HL-60 (cell line): ENCODE measurements at regions not wholly inside any gene's neighbourhood (a gene's known extent, or its start where the extent isn't known, plus 50 kb on each side); places are given as distances from the start of the nearest gene placed in this dataset.

ENCODE experiments used
- DNase-seq, 2 experiments: peaks; one replicate each; pipeline ENCODE4 v3.0.0-alpha.2; 2010 to 2020; ENCODE audit warnings: low read depth in 1 of 2, low spot score in 1 of 2
- H3K27ac ChIP-seq: fragments of 250-450 bp; sonication (Bioruptor Pico); replicated peaks from 2 replicates; pipeline ENCODE4 v1.5.1; 2020; ENCODE audit warnings: mild to moderate bottlenecking, moderate library complexity
- H3K27me3 ChIP-seq: fragments of 250-450 bp; sonication (Bioruptor Pico); 2 replicates; pipeline ENCODE4 v1.5.1; 2021; ENCODE audit warnings: mild to moderate bottlenecking, moderate library complexity; ENCODE audit not compliant: insufficient read depth, poor library complexity, severe bottlenecking
- H3K4me3 ChIP-seq: replicated peaks from 2 replicates; pipeline ENCODE4 v1.5.1; 2011; ENCODE audit warnings: mild to moderate bottlenecking, control low read depth, low read length; ENCODE audit not compliant: insufficient read depth
- GABPA ChIP-seq: IDR thresholded peaks from 2 replicates; pipeline ENCODE4 v1.6.1; 2012; ENCODE audit warnings: low read depth
- POLR2AphosphoS5 ChIP-seq: IDR thresholded peaks from 2 replicates; pipeline ENCODE4 v1.6.1; 2012; ENCODE audit warnings: low read depth
- SPI1 ChIP-seq: IDR thresholded peaks from 2 replicates; pipeline ENCODE4 v1.6.1; 2012; ENCODE audit warnings: low read depth, mild to moderate bottlenecking, borderline replicate concordance
- TF ChIP-seq, protein P1 (sequence below): IDR thresholded peaks from 2 replicates; pipeline ENCODE4 v1.6.1; 2012; ENCODE audit warnings: low read depth; ENCODE audit not compliant: insufficient replicate concordance
- TF ChIP-seq, protein P2 (sequence below): IDR thresholded peaks from one replicate; pipeline ENCODE4 v1.5.1; 2011; ENCODE audit warnings: low read length, control low read depth, inconsistent platforms; ENCODE audit not compliant: insufficient read depth

DNA sequence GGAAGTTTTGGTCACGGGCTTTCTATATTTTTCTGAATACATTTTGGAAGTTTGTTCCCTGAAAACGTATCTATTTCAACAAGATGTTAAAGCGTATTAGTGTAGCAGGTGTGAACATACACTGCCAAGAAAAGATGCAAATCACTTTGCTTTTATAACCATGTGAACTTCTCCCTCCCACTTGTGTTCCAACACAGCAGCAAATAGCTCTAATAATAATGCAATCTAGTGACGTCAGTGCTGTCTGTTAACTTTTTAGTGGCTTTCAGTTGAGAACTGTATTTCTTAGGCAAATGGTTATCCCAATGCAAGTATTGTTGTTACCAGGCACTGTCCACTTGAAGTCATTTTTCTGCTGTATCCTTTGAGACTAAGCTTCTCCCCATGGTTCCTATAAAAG, 188.4 kb upstream of the IGFBP3 start:
- DNase-seq: no peak
- H3K4me3 ChIP-seq: no peak overlapping the region
- no peak overlapping the region for H3K27ac ChIP-seq
- no peaks in the 10 kb centered on the region for H3K27me3 ChIP-seq
- TF ChIP-seq, protein P1, sequence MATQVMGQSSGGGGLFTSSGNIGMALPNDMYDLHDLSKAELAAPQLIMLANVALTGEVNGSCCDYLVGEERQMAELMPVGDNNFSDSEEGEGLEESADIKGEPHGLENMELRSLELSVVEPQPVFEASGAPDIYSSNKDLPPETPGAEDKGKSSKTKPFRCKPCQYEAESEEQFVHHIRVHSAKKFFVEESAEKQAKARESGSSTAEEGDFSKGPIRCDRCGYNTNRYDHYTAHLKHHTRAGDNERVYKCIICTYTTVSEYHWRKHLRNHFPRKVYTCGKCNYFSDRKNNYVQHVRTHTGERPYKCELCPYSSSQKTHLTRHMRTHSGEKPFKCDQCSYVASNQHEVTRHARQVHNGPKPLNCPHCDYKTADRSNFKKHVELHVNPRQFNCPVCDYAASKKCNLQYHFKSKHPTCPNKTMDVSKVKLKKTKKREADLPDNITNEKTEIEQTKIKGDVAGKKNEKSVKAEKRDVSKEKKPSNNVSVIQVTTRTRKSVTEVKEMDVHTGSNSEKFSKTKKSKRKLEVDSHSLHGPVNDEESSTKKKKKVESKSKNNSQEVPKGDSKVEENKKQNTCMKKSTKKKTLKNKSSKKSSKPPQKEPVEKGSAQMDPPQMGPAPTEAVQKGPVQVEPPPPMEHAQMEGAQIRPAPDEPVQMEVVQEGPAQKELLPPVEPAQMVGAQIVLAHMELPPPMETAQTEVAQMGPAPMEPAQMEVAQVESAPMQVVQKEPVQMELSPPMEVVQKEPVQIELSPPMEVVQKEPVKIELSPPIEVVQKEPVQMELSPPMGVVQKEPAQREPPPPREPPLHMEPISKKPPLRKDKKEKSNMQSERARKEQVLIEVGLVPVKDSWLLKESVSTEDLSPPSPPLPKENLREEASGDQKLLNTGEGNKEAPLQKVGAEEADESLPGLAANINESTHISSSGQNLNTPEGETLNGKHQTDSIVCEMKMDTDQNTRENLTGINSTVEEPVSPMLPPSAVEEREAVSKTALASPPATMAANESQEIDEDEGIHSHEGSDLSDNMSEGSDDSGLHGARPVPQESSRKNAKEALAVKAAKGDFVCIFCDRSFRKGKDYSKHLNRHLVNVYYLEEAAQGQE: no peak
- TF ChIP-seq POLR2AphosphoS5 (no peak), SPI1 (no peak), GABPA (no peak)
- TF ChIP-seq, protein P2, sequence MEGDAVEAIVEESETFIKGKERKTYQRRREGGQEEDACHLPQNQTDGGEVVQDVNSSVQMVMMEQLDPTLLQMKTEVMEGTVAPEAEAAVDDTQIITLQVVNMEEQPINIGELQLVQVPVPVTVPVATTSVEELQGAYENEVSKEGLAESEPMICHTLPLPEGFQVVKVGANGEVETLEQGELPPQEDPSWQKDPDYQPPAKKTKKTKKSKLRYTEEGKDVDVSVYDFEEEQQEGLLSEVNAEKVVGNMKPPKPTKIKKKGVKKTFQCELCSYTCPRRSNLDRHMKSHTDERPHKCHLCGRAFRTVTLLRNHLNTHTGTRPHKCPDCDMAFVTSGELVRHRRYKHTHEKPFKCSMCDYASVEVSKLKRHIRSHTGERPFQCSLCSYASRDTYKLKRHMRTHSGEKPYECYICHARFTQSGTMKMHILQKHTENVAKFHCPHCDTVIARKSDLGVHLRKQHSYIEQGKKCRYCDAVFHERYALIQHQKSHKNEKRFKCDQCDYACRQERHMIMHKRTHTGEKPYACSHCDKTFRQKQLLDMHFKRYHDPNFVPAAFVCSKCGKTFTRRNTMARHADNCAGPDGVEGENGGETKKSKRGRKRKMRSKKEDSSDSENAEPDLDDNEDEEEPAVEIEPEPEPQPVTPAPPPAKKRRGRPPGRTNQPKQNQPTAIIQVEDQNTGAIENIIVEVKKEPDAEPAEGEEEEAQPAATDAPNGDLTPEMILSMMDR: no peak

DNA sequence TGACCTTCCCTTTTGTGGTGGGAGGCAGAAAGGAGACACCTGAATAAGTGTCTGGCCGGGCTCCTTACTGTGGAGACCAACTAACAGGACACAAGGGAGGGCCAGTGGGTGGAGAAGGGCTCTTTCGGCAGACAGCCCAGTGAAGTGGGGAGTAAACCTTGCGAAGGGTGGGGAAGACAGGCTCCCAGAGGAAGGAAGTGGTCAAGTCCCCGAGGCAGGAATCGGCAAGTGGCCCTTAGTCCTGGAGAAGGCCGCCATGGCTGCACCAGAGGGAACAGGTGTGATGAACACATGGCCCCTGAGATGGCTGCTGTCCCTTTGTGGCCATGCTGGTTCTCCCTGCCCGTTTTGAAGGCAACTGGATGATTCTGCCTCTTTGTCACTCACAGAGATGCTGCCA, 187.2 kb upstream of the IGFBP3 start:
- no peak for DNase-seq
- H3K27ac ChIP-seq: no peak overlapping the region
- H3K4me3 ChIP-seq: no peak overlapping the region
- TF ChIP-seq SPI1: no peak
- TF ChIP-seq GABPA: no peak
- no peak for TF ChIP-seq POLR2AphosphoS5
- TF ChIP-seq, protein P2: no peak
- TF ChIP-seq, protein P1: no peak
- H3K27me3 ChIP-seq: no peaks in the 10 kb centered on the region

DNA sequence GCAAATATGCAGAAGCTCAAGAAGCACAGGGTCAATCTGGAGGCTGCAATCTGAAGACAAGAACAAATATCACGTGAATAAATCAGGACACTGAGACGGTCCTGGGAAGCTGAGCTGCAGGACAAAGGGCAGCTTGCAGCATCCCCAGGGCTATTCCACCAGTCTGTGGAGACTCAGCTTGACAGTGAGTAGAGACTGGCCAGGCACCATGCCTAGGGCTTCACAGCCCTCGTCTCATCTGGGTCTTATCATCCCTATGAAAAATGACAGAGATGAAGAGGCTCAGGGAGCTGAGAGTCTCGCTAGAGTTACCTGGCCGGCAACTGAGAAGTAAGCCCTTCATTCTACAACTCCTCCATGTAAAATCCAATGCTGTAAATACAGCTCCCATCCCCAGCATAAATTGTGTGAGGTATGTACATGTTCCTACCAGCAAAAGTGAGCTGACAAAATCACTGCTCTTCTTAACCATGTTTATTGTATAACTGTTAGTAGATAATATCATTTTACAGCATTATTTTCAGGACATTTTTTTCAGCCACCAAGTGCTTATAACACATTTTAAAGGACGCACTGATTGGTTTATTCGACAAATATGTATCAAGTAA, 186.6 kb upstream of the IGFBP3 start:
- TF ChIP-seq SPI1 (no peak), POLR2AphosphoS5 (no peak), GABPA (no peak)
- TF ChIP-seq, protein P2: no peak
- TF ChIP-seq, protein P1: no peak

More for the DNA sequence above, 186.6 kb upstream of the IGFBP3 start:
- no peak for DNase-seq
- Histone ChIP-seq H3K27me3 (no peaks in the 10 kb centered on the region), H3K4me3 (no peak overlapping the region), H3K27ac (no peak overlapping the region)
